Subcutaneous abdominal adipose tissue (tissue), 5 donors: ENCODE measurements at regions not wholly inside any gene's neighbourhood (a gene's known extent, or its start where the extent isn't known, plus 50 kb on each side); places are given as distances from the start of the nearest gene placed in this dataset.

Source experiments
- H3K27ac ChIP-seq: one replicate; pipeline ENCODE4 v1.7.0; 2013; ENCODE audit warnings: low read depth, mild to moderate bottlenecking, inconsistent platforms, low read length, moderate library complexity
- H3K27me3 ChIP-seq, 5 donors: one replicate each; pipeline ENCODE4 v1.7.0; 2013; ENCODE audit warnings: low read length in 5 of 5, inconsistent platforms in 1 of 5; ENCODE audit not compliant: control insufficient read depth in 5 of 5, insufficient read depth in 4 of 5
- H3K36me3 ChIP-seq, 5 donors: one replicate each; pipeline ENCODE4 v1.7.0; 2013; ENCODE audit warnings: low read length in 5 of 5; ENCODE audit not compliant: control insufficient read depth in 5 of 5, insufficient read depth in 5 of 5
- H3K4me1 ChIP-seq, 5 donors: one replicate each; pipeline ENCODE4 v1.7.0; 2013; ENCODE audit warnings: low read length in 5 of 5, mild to moderate bottlenecking in 3 of 5, moderate library complexity in 1 of 5; ENCODE audit not compliant: control insufficient read depth in 5 of 5, insufficient read depth in 5 of 5
- H3K4me3 ChIP-seq, 5 donors: one replicate each; pipeline ENCODE4 v1.7.0; 2013; ENCODE audit warnings: low read length in 5 of 5, low read depth in 1 of 5
- H3K9ac ChIP-seq, 5 donors: one replicate each; pipeline ENCODE4 v1.7.0; 2013; ENCODE audit warnings: low read length in 5 of 5, mild to moderate bottlenecking in 4 of 5, moderate library complexity in 3 of 5
- H3K9me3 ChIP-seq, 5 donors: one replicate each; pipeline ENCODE4 v1.7.0; 2013; ENCODE audit warnings: low read length in 5 of 5; ENCODE audit not compliant: control insufficient read depth in 5 of 5
- donor health status: healthy.
- donor health status: healthy.
- donor health status: healthy.
- donor health status: healthy.
- donor health status: healthy.

DNA sequence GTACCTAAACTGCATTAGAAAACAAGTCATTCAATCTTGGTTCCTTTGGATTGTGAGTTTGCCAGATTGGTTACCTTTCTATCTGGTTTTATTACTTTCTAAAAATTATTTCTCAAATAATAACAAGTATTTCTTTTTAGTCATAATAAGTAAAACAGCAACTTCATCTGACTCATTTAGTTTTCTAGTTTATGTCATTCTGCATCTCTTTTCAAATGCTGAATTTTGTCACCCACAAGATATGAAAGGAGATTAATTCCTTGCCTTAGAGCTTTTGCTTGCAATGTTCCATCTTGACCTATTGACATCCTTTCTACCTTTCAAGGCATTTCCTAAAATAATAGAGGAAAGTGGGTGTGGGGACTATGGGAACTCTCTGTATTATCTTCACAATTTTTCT is 253.6 kb upstream of the PEX5L start:
- Histone ChIP-seq H3K4me3 (no peak overlapping the region), H3K36me3 (no peaks in the 10 kb centered on the region), H3K9ac (no peak overlapping the region), H3K4me1 (peaks cover 0 to 10% (median 5%) of the 10 kb centered on the region in 5 donors), H3K27ac (no peak overlapping the region), H3K9me3 (no peaks in the 10 kb centered on the region), H3K27me3 (no peaks in the 10 kb centered on the region)

DNA sequence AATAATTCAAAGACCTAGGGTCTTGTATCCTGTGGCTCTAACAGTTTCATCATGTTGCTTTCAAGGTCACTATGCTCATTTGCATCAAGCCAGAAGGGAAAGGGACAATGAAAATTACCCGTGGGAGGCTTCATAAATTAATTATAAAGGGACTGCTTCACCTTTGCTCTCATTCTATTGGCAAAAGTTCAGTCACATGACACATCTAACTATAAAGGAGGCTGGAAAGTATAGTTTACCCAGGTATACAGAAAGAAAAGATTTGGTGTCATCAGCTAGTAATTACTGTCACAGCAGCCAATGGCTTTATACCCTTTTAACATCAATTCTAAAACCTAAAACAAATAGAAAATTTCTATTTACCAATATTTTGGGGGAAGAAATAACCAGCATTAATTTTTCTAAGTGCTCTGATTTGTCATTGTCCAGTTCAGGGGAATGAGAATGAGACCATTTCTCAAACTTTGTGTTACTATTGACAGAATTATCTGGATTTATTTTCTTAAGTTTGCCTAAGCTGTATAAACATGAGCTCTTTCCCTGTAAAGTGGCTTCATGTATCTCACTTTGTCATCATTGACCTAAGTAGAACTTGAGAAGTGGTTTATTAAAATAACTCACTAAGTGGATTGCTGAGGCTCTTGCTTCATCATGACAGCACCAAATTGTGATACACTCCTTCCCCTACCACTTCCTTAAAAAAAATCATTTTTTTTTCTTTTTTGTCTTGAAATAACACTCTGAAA is 257.7 kb upstream of the PEX5L start:
- H3K27ac ChIP-seq, result no peak overlapping the region

DNA sequence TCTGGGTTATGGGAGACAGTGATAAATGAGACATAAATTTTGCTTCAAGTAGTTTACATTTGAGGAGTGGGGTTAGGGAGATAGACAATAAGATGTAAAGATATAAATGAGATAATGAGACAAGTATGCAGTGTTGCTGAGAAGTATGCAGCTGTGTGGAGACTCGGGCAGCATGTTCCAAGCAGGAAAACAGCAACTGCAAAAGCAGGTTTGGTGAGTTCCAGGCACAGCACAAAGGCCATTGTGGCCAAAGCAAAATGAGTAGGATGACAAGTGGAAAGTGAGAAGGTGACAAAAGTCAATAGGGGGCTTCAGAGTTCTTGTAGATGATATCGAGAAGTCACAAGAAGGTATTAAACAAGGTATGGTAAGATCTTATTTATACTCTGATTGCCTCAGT is 259.1 kb upstream of the PEX5L start:
- no peaks in the 10 kb centered on the region for H3K27me3 ChIP-seq

More for the DNA sequence above, 257.7 kb upstream of the PEX5L start:
- Histone ChIP-seq H3K27me3 (no peaks in the 10 kb centered on the region), H3K9ac (no peak overlapping the region), H3K9me3 (no peaks in the 10 kb centered on the region), H3K4me1 (peaks cover 0 to 21% (median 0%) of the 10 kb centered on the region in 5 donors), H3K4me3 (no peak overlapping the region), H3K36me3 (no peaks in the 10 kb centered on the region)

DNA sequence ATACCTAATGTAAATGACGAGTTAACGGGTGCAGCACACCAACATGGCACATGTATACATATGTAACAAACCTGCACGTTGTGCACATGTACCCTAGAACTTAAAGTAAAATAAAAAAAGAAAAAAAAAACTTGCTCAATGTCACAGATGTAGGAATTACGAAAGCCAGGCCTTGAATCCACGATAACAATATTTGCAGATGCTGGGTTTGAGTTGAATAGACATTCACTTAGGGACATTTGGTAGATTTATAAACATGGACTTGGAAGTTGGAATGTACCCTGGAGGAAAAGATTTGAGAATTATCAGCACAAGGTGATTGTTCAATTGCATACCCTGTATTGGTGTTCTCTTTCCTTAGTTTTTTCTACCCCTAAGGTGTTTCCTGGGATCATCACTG is 260.2 kb upstream of the PEX5L start:
- H3K9me3 ChIP-seq, result peaks cover 0 to 2% (median 0%) of the 10 kb centered on the region in 5 donors
- no peaks in the 10 kb centered on the region for H3K27me3 ChIP-seq
- no peak overlapping the region for H3K27ac ChIP-seq
- H3K4me1 ChIP-seq, result peaks cover 0 to 21% (median 0%) of the 10 kb centered on the region in 5 donors
- no peaks in the 10 kb centered on the region for H3K36me3 ChIP-seq
- no peak overlapping the region for H3K4me3 ChIP-seq
- no peak overlapping the region for H3K9ac ChIP-seq

More for the DNA sequence above, 259.1 kb upstream of the PEX5L start:
- Histone ChIP-seq H3K9me3 (no peaks in the 10 kb centered on the region), H3K4me1 (peaks cover 0 to 21% (median 0%) of the 10 kb centered on the region in 5 donors), H3K36me3 (no peaks in the 10 kb centered on the region), H3K4me3 (no peak overlapping the region), H3K9ac (no peak overlapping the region), H3K27ac (no peak overlapping the region)

DNA sequence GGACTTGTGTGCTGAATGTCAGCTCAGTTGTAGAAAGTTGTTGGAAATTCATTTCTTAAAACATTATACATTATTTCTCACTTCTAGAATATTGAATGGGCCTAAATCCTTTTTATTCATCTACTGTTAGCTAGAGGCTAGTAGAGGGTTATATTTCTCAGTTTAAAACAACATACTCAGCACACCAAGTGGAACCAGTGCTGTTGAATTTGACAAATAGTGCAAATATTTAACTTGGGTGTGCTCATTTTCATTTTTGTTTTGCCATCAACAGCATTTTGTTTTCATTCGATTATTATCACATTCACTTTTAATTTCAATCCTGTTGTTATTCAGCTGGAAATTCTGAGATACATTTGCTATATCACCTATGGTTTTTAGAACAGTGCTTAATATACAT is 269.4 kb upstream of the PEX5L start:
- Histone ChIP-seq H3K9ac (no peak overlapping the region), H3K36me3 (no peaks in the 10 kb centered on the region), H3K27ac (no peak overlapping the region), H3K9me3 (peaks cover 0 to 2% (median 0%) of the 10 kb centered on the region in 5 donors), H3K27me3 (no peaks in the 10 kb centered on the region), H3K4me1 (no peaks in the 10 kb centered on the region), H3K4me3 (no peak overlapping the region)

DNA sequence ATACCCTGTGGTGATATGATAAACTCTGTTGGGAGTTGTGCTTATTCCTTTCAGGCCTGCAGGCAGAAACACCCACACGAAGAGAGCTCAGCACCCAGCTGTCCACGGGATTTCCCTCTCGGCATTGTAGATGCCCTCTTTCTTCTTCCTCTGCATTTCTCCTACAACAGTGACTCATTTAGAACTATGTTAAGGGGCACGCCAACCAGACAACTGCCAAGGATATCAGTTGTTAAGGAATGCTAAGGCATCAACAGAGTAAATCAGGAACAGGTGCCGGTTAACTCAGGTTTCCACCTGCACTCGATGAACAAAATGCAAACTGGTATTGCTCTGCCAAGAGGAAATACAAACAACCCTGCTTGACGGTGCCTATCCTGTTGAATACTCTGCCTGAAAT is 270.0 kb upstream of the PEX5L start:
- no peaks in the 10 kb centered on the region for H3K4me1 ChIP-seq
- no peaks in the 10 kb centered on the region for H3K36me3 ChIP-seq
- H3K27me3 ChIP-seq, result no peaks in the 10 kb centered on the region
- no peak overlapping the region for H3K9ac ChIP-seq
- H3K27ac ChIP-seq, result no peak overlapping the region
- no peaks in the 10 kb centered on the region for H3K9me3 ChIP-seq
- H3K4me3 ChIP-seq, result no peak overlapping the region

DNA sequence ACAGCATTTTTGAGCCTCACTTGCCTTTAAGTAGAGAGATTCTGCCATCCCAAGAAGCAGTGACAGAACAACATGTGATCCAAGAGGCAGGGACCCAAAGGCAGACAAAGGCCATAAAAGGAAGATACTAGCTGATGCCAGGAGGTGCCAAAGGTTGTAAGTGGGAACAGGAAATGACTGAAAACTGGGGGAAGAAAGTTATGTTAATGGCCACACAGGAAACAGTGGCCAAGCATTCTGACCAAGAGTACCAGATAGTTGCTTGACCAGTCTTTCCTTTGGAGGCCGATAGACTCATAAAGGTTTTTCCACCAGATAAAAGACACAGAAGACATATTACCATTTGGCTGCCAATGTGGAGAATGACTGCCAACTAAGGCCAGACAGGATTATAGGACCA is 274.5 kb upstream of the PEX5L start:
- H3K27me3 ChIP-seq, result no peaks in the 10 kb centered on the region
- H3K4me3 ChIP-seq, result no peak overlapping the region
- no peaks in the 10 kb centered on the region for H3K36me3 ChIP-seq
- no peak overlapping the region for H3K27ac ChIP-seq
- H3K9ac ChIP-seq, result no peak overlapping the region
- no peaks in the 10 kb centered on the region for H3K4me1 ChIP-seq
- H3K9me3 ChIP-seq, result no peaks in the 10 kb centered on the region

DNA sequence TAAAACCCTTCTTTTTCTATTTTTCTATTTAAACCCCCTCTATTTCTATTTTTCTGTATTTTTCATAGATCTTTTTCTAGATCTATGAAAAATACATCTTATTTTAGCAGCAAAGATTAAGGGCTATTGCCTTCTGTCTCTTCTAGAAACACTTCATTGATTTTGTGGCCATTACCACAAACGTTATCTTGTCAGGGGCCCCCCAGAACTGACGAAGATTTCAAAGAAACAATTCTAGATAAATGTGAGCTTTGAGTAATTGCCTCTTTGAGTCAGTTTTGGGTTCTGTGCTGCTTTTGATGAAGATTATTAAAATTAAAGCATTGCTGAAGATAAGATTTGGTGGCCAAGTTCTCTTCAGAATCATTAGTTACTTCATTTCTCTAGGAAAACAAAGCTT is 279.6 kb upstream of the PEX5L start:
- Histone ChIP-seq H3K27ac (no peak overlapping the region), H3K9me3 (no peaks in the 10 kb centered on the region), H3K9ac (no peak overlapping the region), H3K36me3 (no peaks in the 10 kb centered on the region), H3K4me1 (no peaks in the 10 kb centered on the region), H3K4me3 (no peak overlapping the region), H3K27me3 (no peaks in the 10 kb centered on the region)

DNA sequence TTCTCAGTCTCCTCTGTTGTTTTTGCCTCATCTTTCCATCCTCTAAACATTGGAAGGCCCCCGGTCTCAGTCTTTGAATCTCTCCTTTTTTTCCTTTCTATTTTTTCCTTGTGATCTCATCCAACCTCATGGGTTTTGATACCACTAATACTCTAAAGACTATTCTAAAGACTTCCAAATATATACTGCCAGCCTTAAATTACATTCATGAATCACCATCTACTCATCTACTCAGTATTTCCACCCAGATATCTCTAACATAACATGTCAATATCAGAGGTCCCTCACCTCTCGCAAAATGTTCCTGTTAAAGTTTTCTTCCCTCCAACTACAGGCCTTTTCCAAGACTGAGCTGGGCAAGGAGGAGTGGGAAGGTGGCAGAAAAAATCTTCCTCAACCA is 282.5 kb upstream of the TTC14 start:
- no peaks in the 10 kb centered on the region for H3K4me1 ChIP-seq
- no peaks in the 10 kb centered on the region for H3K27me3 ChIP-seq
- no peak overlapping the region for H3K4me3 ChIP-seq
- H3K27ac ChIP-seq, result no peak overlapping the region
- no peak overlapping the region for H3K9ac ChIP-seq
- H3K9me3 ChIP-seq, result no peaks in the 10 kb centered on the region
- H3K36me3 ChIP-seq, result no peaks in the 10 kb centered on the region

DNA sequence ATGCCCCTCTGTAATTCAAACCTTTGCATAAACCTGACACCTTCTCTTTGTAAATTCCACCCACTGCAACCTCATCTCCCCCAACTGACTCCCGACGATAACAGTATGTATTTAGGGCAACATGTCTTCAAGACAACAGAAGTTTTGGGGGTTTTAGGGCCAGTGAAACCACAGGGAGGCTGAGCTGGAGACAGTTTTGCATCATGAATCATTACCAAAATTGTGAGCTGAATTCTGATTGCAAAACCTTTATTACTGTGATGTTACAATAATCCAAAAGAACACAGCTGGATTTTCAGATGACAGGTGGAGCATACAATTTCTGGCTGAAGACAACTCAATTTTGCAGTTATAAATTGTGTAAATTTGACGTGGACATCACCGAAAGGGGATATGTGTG is 281.3 kb upstream of the TTC14 start:
- Histone ChIP-seq H3K9ac (no peak overlapping the region), H3K4me3 (no peak overlapping the region), H3K27me3 (no peaks in the 10 kb centered on the region), H3K36me3 (no peaks in the 10 kb centered on the region), H3K27ac (no peak overlapping the region), H3K9me3 (no peaks in the 10 kb centered on the region), H3K4me1 (no peaks in the 10 kb centered on the region)
